NCI-H146 treated with DMSO at 0.1 percent for 48 hours (cell line): ENCODE measurements at regions not wholly inside any gene's neighbourhood (a gene's known extent, or its start where the extent isn't known, plus 50 kb on each side); places are given as distances from the start of the nearest gene placed in this dataset.
"Not testable (repeated sequence)": the region's sequence is repeated elsewhere in the genome, so short reads cannot be mapped to it uniquely, and the experiment has no call there.

Experiments used
- DNase-seq: peaks from one replicate; lab custom pipeline; 2025; ENCODE audit not compliant: unreplicated experiment; lab: John Stamatoyannopoulos, UW

GRCh38 chr11:25159341-25159740, 662.5 kb downstream of the LUZP2 start:
- no peak for DNase-seq

- DNase-seq = no peak
Measured at GRCh38 chr11:25163421-25163820, 666.6 kb downstream of the LUZP2 start.

- no peak for DNase-seq
Measured at GRCh38 chr11:25180187-25180586, 683.3 kb downstream of the LUZP2 start.

- DNase-seq = no peak
Measured at GRCh38 chr11:25183411-25183810, 686.6 kb downstream of the LUZP2 start.

- DNase-seq = no peak
Measured at GRCh38 chr11:25197515-25197914, 700.7 kb downstream of the LUZP2 start.

- no peak for DNase-seq
Measured at GRCh38 chr11:25198704-25199103, 701.9 kb downstream of the LUZP2 start.

- DNase-seq = no peak
Measured at GRCh38 chr11:25200925-25201324, 704.1 kb downstream of the LUZP2 start.

- DNase-seq = no peak
Measured at GRCh38 chr11:25206762-25207161, 709.9 kb downstream of the LUZP2 start.

GRCh38 chr11:25211635-25212254, 714.9 kb downstream of the LUZP2 start:
- no peak for DNase-seq

GRCh38 chr11:25214535-25215176, 717.8 kb downstream of the LUZP2 start:
- no peak for DNase-seq

GRCh38 chr11:25218036-25218435, 721.2 kb downstream of the LUZP2 start:
- DNase-seq = no peak

GRCh38 chr11:25225078-25225477, 728.2 kb downstream of the LUZP2 start:
- no peak for DNase-seq

- no peak for DNase-seq
Measured at GRCh38 chr11:25242928-25243327, 746.1 kb downstream of the LUZP2 start.

- no peak for DNase-seq
Measured at GRCh38 chr11:25244126-25244525, 747.3 kb downstream of the LUZP2 start.

GRCh38 chr11:25247336-25247735, 750.5 kb downstream of the LUZP2 start:
- DNase-seq = no peak

GRCh38 chr11:25252854-25253253, 756.0 kb downstream of the LUZP2 start:
- DNase-seq = no peak

GRCh38 chr11:25263861-25264260, 767.0 kb downstream of the LUZP2 start:
- DNase-seq = not testable (repeated sequence)

- DNase-seq = no peak
Measured at GRCh38 chr11:25271301-25271700, 774.4 kb downstream of the LUZP2 start.

GRCh38 chr11:25272214-25272613, 775.4 kb downstream of the LUZP2 start:
- no peak for DNase-seq

GRCh38 chr11:25280821-25281220, 784.0 kb downstream of the LUZP2 start:
- not testable (repeated sequence) for DNase-seq

- DNase-seq = no peak
Measured at GRCh38 chr11:25293166-25293565, 796.3 kb downstream of the LUZP2 start.

GRCh38 chr11:25298450-25298849, 801.6 kb downstream of the LUZP2 start:
- DNase-seq = no peak

GRCh38 chr11:25309818-25310217, 813.0 kb downstream of the LUZP2 start:
- DNase-seq = no peak
